Parathyroid adenoma (tissue), 2 donors: ENCODE measurements at regions not wholly inside any gene's neighbourhood (a gene's known extent, or its start where the extent isn't known, plus 50 kb on each side); places are given as distances from the start of the nearest gene placed in this dataset.

Source experiments
- H2AFZ ChIP-seq: fragments of 300-600 bp; sonication (generic); one replicate; pipeline ENCODE4 v1.7.0; 2017; ENCODE audit warnings: antibody characterized with exemption, mild to moderate bottlenecking
- H3K27ac ChIP-seq: fragments of 300-600 bp; sonication (generic); one replicate; pipeline ENCODE4 v1.7.0; 2017
- H3K27me3 ChIP-seq: fragments of 300-600 bp; sonication (generic); one replicate; pipeline ENCODE4 v1.7.0; 2017; ENCODE audit warnings: low read length; ENCODE audit not compliant: control insufficient read depth, insufficient read depth
- H3K36me3 ChIP-seq: fragments of 300-600 bp; sonication (generic); one replicate; pipeline ENCODE4 v1.7.0; 2017; ENCODE audit warnings: low read length; ENCODE audit not compliant: control insufficient read depth, insufficient read depth
- H3K4me1 ChIP-seq: fragments of 300-600 bp; sonication (generic); one replicate; pipeline ENCODE4 v1.7.0; 2017; ENCODE audit warnings: control low read depth
- H3K4me2 ChIP-seq: fragments of 300-600 bp; sonication (generic); one replicate; pipeline ENCODE4 v1.7.0; 2017; ENCODE audit warnings: low read length
- H3K4me3 ChIP-seq: fragments of 300-600 bp; sonication (generic); one replicate; pipeline ENCODE4 v1.7.0; 2017; ENCODE audit warnings: low read depth, low read length
- H3K79me2 ChIP-seq: fragments of 300-600 bp; sonication (generic); one replicate; pipeline ENCODE4 v1.7.0; 2017; ENCODE audit warnings: control low read depth
- H3K9ac ChIP-seq: fragments of 300-600 bp; sonication (generic); one replicate; pipeline ENCODE4 v1.7.0; 2017; ENCODE audit warnings: mild to moderate bottlenecking
- H3K9me3 ChIP-seq: fragments of 300-600 bp; sonication (generic); one replicate; pipeline ENCODE4 v1.7.0; 2017; ENCODE audit warnings: low read length; ENCODE audit not compliant: control insufficient read depth
- TF ChIP-seq, protein P1 (sequence below): fragments of 300-600 bp; sonication (generic); IDR thresholded peaks from one replicate; pipeline ENCODE4 v1.7.0; 2017; ENCODE audit warnings: antibody characterized with exemption, mild to moderate bottlenecking
- donor health status: primary hyperparathyroidism.

DNA sequence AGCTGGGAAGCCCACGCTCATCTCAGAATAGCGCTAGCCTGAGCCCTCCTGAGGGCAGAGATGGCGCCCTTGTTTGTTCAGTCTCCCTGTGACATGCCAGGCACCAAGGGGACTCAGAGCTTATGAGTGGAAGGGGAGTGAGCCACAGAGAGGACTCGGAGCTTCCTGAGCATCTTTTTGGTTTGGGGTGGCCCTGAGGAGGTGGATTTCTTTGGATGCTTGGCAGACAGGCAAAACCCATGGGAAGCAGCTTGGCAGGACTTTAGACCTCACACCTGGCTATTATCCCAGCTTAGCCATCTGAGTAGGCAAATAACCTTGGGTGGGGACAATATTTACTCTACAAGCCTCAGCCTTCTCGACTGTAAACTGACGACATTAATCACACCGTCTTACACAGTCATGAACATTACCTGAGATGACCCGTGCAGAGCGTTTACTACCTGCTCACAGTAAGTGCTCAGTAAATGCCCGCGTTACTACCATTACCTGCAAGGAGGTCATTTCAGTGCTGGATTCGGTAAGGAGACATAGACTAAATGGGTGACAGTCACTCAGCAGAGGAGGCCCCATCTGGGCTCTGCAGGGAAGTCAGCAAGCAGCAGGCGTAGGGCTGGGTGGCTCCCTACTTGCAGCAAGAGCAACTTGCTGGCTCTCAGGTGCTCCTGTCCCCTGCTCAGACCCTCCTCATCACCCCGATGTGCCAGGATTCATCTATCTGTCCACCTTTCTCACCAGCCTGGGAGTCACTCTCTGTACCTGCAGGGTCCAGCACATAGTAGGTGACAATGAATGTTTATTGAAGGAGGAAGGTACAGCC, 54.9 kb downstream of the KLHDC7A start:
- H3K27ac ChIP-seq, result no peak overlapping the region
- TF ChIP-seq, protein P1, sequence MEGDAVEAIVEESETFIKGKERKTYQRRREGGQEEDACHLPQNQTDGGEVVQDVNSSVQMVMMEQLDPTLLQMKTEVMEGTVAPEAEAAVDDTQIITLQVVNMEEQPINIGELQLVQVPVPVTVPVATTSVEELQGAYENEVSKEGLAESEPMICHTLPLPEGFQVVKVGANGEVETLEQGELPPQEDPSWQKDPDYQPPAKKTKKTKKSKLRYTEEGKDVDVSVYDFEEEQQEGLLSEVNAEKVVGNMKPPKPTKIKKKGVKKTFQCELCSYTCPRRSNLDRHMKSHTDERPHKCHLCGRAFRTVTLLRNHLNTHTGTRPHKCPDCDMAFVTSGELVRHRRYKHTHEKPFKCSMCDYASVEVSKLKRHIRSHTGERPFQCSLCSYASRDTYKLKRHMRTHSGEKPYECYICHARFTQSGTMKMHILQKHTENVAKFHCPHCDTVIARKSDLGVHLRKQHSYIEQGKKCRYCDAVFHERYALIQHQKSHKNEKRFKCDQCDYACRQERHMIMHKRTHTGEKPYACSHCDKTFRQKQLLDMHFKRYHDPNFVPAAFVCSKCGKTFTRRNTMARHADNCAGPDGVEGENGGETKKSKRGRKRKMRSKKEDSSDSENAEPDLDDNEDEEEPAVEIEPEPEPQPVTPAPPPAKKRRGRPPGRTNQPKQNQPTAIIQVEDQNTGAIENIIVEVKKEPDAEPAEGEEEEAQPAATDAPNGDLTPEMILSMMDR, result no peak
- no peak overlapping the region for H3K9ac ChIP-seq
- no peak overlapping the region for H3K4me2 ChIP-seq
- no peaks in the 10 kb centered on the region for H3K4me1 ChIP-seq
- no peaks in the 10 kb centered on the region for H3K79me2 ChIP-seq
- no peak overlapping the region for H3K4me3 ChIP-seq
- no peaks in the 10 kb centered on the region for H3K27me3 ChIP-seq
- no peaks in the 10 kb centered on the region for H3K9me3 ChIP-seq
- H3K36me3 ChIP-seq, result no peaks in the 10 kb centered on the region
- no peak overlapping the region for H2AFZ ChIP-seq

DNA sequence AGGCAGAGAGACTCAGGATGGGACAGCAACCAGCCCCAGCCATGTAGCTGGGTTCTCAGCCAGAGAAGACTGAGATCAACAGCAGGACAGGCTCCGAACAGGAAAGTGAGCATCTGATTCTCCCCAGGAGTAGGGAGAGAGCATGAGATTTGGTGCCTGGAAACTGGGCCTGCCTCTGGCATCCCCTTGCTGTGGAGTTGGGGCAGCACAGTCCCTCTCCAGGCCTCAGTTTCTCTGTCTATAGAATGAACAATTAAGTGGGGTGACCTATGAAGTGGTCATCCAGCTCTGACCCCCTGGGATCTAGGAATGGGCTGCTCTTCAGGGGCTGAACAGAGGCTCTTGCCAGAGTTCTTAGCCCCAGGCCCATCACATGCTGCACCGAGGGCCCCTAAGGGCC, 55.6 kb downstream of the KLHDC7A start:
- Histone ChIP-seq H3K79me2 (no peaks in the 10 kb centered on the region), H3K27ac (no peak overlapping the region), H3K27me3 (no peaks in the 10 kb centered on the region), H3K4me2 (no peak overlapping the region), H3K4me1 (no peaks in the 10 kb centered on the region), H3K9ac (no peak overlapping the region), H3K4me3 (no peak overlapping the region), H2AFZ (no peak overlapping the region), H3K9me3 (no peaks in the 10 kb centered on the region), H3K36me3 (no peaks in the 10 kb centered on the region)
- TF ChIP-seq, protein P1, result no peak

DNA sequence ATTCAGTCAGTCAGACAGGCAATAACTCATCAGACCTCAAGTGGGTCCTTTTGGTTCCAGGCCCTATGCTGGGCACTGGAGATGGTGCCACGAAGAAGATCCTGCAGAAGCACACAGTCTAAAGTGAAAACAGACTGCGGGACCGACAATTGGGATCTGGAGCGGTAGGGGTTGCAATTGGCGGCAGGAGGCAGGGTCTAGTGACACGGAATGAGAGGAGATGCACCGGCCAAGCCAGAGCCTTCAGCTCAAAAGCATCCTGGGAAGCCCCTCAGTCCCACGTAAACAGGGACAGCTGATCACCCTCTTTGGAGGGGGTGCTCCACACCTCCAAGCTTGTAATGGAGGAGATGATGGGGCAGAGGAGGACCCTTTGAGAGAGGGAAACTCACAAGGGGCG, 56.2 kb downstream of the KLHDC7A start:
- H3K79me2 ChIP-seq, result no peaks in the 10 kb centered on the region
- H2AFZ ChIP-seq, result no peak overlapping the region
- H3K27me3 ChIP-seq, result no peaks in the 10 kb centered on the region
- H3K27ac ChIP-seq, result no peak overlapping the region
- no peaks in the 10 kb centered on the region for H3K36me3 ChIP-seq
- TF ChIP-seq, protein P1, result no peak
- no peak overlapping the region for H3K9ac ChIP-seq
- H3K4me1 ChIP-seq, result no peaks in the 10 kb centered on the region
- H3K9me3 ChIP-seq, result no peaks in the 10 kb centered on the region
- H3K4me3 ChIP-seq, result no peak overlapping the region
- H3K4me2 ChIP-seq, result no peak overlapping the region

DNA sequence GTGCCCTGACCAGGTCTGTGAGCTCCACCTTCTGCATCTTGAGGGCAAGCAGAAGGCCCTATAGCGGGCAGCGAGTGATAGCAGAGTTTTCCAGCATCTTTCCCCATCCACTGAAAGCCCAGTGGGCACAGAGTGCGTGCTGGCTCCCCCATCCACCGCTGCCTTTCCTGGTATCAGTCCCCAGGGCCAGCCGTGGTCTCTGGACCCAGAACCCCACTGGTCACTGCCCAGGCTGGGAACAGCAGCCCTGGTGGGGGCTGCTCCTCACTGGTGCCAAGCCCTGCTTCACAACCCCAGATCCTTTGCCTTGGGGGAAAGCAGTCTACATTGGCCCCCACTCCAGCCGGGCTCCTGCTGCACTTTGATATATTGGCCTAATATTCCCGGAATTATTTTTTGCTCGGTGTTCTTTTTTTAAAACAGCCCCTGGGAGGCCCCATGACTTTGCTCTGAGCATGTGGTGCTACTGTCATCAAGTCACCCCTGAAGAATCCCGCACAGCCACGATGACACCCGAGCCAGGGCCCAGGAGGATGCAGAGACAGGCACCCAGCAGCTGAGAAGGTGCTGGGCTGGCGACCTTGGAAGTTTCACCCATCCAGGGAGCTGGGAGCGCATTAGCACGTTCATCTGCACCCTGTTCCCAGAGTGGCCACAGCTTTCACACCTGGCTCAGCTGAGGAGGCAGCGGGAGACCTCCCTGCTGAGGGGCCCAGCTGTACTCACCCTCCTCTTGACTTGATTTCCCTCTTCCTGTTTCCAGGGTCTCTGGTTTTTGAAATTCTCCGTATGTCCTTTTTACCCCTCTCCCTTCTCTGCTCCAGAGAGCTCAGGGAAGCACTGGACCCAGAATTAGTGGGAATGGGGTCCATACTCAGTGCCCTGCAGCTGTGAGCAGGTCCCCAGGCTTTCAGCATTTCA, 56.9 kb downstream of the KLHDC7A start:
- Histone ChIP-seq H3K79me2 (no peaks in the 10 kb centered on the region), H3K4me1 (no peaks in the 10 kb centered on the region), H3K9ac (no peak overlapping the region), H3K27me3 (no peaks in the 10 kb centered on the region), H3K9me3 (no peaks in the 10 kb centered on the region), H2AFZ (no peak overlapping the region), H3K4me2 (no peak overlapping the region), H3K27ac (no peak overlapping the region), H3K36me3 (no peaks in the 10 kb centered on the region), H3K4me3 (no peak overlapping the region)
- TF ChIP-seq, protein P1, result no peak
